22Rv1 (cell line): ENCODE measurements at regions not wholly inside any gene's neighbourhood (a gene's known extent, or its start where the extent isn't known, plus 50 kb on each side); places are given as distances from the start of the nearest gene placed in this dataset.

Experiments
- H3K27ac ChIP-seq: fragments of 450-650 bp; 2 replicates; pipeline ENCODE4 v1.5.1; 2017
- ZFX ChIP-seq: fragments of 450-650 bp; IDR thresholded peaks from 2 replicates; pipeline ENCODE4 v1.6.1; 2017; ENCODE audit warnings: antibody characterized with exemption, borderline replicate concordance
- TF ChIP-seq, protein P1 (sequence below): fragments of 450-650 bp; IDR thresholded peaks from 2 replicates; pipeline ENCODE4 v1.5.1; 2017; ENCODE audit warnings: mild to moderate bottlenecking

- no peak overlapping the region for H3K27ac ChIP-seq
- TF ChIP-seq, protein P1, sequence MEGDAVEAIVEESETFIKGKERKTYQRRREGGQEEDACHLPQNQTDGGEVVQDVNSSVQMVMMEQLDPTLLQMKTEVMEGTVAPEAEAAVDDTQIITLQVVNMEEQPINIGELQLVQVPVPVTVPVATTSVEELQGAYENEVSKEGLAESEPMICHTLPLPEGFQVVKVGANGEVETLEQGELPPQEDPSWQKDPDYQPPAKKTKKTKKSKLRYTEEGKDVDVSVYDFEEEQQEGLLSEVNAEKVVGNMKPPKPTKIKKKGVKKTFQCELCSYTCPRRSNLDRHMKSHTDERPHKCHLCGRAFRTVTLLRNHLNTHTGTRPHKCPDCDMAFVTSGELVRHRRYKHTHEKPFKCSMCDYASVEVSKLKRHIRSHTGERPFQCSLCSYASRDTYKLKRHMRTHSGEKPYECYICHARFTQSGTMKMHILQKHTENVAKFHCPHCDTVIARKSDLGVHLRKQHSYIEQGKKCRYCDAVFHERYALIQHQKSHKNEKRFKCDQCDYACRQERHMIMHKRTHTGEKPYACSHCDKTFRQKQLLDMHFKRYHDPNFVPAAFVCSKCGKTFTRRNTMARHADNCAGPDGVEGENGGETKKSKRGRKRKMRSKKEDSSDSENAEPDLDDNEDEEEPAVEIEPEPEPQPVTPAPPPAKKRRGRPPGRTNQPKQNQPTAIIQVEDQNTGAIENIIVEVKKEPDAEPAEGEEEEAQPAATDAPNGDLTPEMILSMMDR = no peak
- TF ChIP-seq ZFX = no peak
Measured at GRCh38 chr22:27099946-27100722, 442.7 kb downstream of the MIAT start.

- TF ChIP-seq, protein P1 = no peak
- no peak for TF ChIP-seq ZFX
- no peak overlapping the region for H3K27ac ChIP-seq
Measured at GRCh38 chr22:27100789-27101188, 443.4 kb downstream of the MIAT start.

- no peak overlapping the region for H3K27ac ChIP-seq
- TF ChIP-seq, protein P1 = no peak
- no peak for TF ChIP-seq ZFX
Measured at GRCh38 chr22:27101288-27101687, 443.9 kb downstream of the MIAT start.

GRCh38 chr22:27104449-27104848 lies 447.1 kb downstream of the MIAT start:
- no peak overlapping the region for H3K27ac ChIP-seq
- TF ChIP-seq, protein P1 = no peak
- TF ChIP-seq ZFX = no peak

DNA sequence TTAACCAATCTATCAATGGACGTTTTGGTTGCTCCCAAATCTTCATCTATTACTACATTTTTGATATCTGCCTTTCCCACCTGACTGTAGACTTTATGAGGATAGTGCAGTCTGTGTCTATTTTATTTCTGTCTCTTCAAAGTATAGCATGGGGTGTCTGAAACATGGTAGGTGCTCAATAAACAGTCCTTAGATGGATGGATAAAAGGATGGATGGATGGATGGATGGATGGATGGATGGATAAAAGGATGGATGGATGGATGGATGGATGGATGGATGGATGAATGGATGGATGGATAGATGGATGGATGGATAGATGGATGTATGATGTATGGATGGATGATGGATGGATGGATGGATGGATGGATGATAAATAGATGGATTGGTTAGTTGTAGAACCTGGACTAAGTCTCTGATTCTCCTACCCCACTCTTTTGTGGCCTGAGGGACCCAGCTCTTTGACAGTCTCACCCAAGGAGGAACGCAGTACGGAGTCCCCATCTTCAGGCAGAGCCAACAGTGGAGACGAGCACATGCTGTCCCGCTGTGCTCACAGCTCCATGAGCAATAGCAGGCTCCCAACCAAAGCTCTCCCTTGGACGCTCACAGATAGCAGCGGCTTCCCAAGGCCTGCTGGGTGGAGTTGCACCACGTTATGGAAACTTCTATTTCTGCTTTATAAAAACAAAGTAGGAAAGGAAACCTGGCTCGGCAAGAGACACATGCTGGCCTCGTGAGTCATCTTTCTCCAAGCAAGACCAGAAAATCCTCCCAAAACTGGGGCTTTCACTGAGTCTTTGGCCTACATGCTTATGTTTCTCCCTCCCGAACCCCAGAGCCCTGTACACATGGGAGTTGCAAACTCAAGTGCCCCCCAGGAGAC lies 448.0 kb downstream of the MIAT start:
- TF ChIP-seq, protein P1 = no peak
- no peak for TF ChIP-seq ZFX
- no peak overlapping the region for H3K27ac ChIP-seq

- H3K27ac ChIP-seq = no peak overlapping the region
- no peak for TF ChIP-seq ZFX
- TF ChIP-seq, protein P1 = no peak
Measured at GRCh38 chr22:27106985-27107384, 449.6 kb downstream of the MIAT start.

GRCh38 chr22:27107386-27107785 lies 450.0 kb downstream of the MIAT start:
- TF ChIP-seq ZFX = no peak
- TF ChIP-seq, protein P1 = no peak

More at GRCh38 chr22:27107386-27107785, 450.0 kb downstream of the MIAT start:
- no peak overlapping the region for H3K27ac ChIP-seq
